SK-N-SH (cell line): ENCODE measurements at regions not wholly inside any gene's neighbourhood (a gene's known extent, or its start where the extent isn't known, plus 50 kb on each side); places are given as distances from the start of the nearest gene placed in this dataset.

Experiments used
- CTCF ChIA-PET: fragments of 300-600, 350-600 bp; formaldehyde crosslinking; extraction: SDS; loops from one replicate; lab custom pipeline; 2021; lab: Yijun Ruan, JAX
- POLR2A ChIA-PET: fragments of 350-600 bp; sonication (Branson Sonifier 250); formaldehyde crosslinking; extraction: SDS; loops from one replicate; lab custom pipeline; 2020; ENCODE audit warnings: antibody characterized with exemption, inconsistent platforms; lab: Yijun Ruan, JAX
- DNase-seq: peaks from one replicate; pipeline ENCODE4 v3.0.0; 2012
- H2AFZ ChIP-seq: fragments of 200-600 bp; sonication (generic); 2 replicates; pipeline ENCODE4 v1.8.1; 2016; ENCODE audit warnings: antibody characterized with exemption, mild to moderate bottlenecking, low read depth
- H3F3A ChIP-seq: fragments of 200-600 bp; sonication (generic); replicated peaks from 2 replicates; pipeline ENCODE3; 2016; ENCODE audit warnings: antibody characterized with exemption, mild to moderate bottlenecking; ENCODE audit not compliant: insufficient read depth
- H3K27ac ChIP-seq, 2 experiments: fragments of 200-500 bp in 1 of 2; fragments of 200-600 bp in 1 of 2; sonication (Bioruptor generic) in 1 of 2; sonication (generic), shearing (Covaris generic) in 1 of 2; 2 replicates each; pipeline versions ENCODE4 v1.5.1 to v1.6.1; 2014 to 2016; ENCODE audit warnings: low read depth in 2 of 2, inconsistent platforms in 1 of 2, low read length in 1 of 2, mild to moderate bottlenecking in 1 of 2, mixed read lengths in 1 of 2
- H3K27me3 ChIP-seq: fragments of 200-600 bp; sonication (generic), shearing (Covaris generic); 2 replicates; pipeline ENCODE4 v1.6.1; 2016; ENCODE audit warnings: mixed run types; ENCODE audit not compliant: insufficient read depth
- H3K36me3 ChIP-seq, 2 experiments: fragments of 200-500 bp in 1 of 2; fragments of 200-600 bp in 1 of 2; sonication (Bioruptor generic) in 1 of 2; sonication (generic) in 1 of 2; replicated peaks in 1 of 2; 2 replicates each; pipeline versions ENCODE3 to v1.5.1; 2014 to 2016; ENCODE audit warnings: low read length in 1 of 2, mild to moderate bottlenecking in 1 of 2; ENCODE audit not compliant: insufficient read depth in 2 of 2, control insufficient read depth in 1 of 2
- H3K4me1 ChIP-seq, 2 experiments: fragments of 200-500 bp in 1 of 2; fragments of 200-600 bp in 1 of 2; sonication (Bioruptor generic) in 1 of 2; sonication (generic), shearing (Covaris generic) in 1 of 2; 2 replicates each; pipeline versions ENCODE4 v1.5.1 to v1.6.1; 2014 to 2016; ENCODE audit warnings: low read depth in 1 of 2, low read length in 1 of 2, mixed run types in 1 of 2; ENCODE audit not compliant: insufficient read depth in 2 of 2, control insufficient read depth in 1 of 2
- H3K4me2 ChIP-seq: fragments of 200-600 bp; sonication (generic), shearing (Covaris generic); 2 replicates; pipeline ENCODE4 v1.6.1; 2017; ENCODE audit warnings: mixed run types
- H3K4me3 ChIP-seq, 2 experiments: fragments of 200-500 bp in 1 of 2; fragments of 200-600 bp in 1 of 2; sonication (Bioruptor generic) in 1 of 2; sonication (generic), shearing (Covaris generic) in 1 of 2; 2 replicates each; pipeline versions ENCODE4 v1.5.1 to v1.8.1; 2014 to 2016; ENCODE audit warnings: low read depth in 2 of 2, inconsistent platforms in 1 of 2, low read length in 1 of 2, mild to moderate bottlenecking in 1 of 2, mixed read lengths in 1 of 2, moderate library complexity in 1 of 2
- H3K79me2 ChIP-seq: fragments of 200-600 bp; sonication (generic); 2 replicates; pipeline ENCODE4 v1.8.1; 2017; ENCODE audit warnings: mild to moderate bottlenecking; ENCODE audit not compliant: insufficient read depth
- H3K9ac ChIP-seq: fragments of 200-600 bp; sonication (generic); 2 replicates; pipeline ENCODE4 v1.6.1; 2017; ENCODE audit warnings: mixed run types
- H3K9me2 ChIP-seq: fragments of 200-600 bp; sonication (generic); 2 replicates; pipeline ENCODE4 v1.6.1; 2017; ENCODE audit warnings: mixed run types
- H3K9me3 ChIP-seq: fragments of 200-600 bp; sonication (generic); 2 replicates; pipeline ENCODE4 v1.6.1; 2017; ENCODE audit warnings: mixed run types, mild to moderate bottlenecking, moderate library complexity
- H4K20me1 ChIP-seq: fragments of 200-600 bp; sonication (generic); 2 replicates; pipeline ENCODE4 v1.6.1; 2017; ENCODE audit warnings: mild to moderate bottlenecking, mixed run types; ENCODE audit not compliant: insufficient read depth
- ELF1 ChIP-seq: IDR thresholded peaks from 2 replicates; pipeline ENCODE4 v1.4.0; 2012
- EP300 ChIP-seq, 2 experiments: IDR thresholded peaks; 2 replicates each; pipeline versions ENCODE4 v1.4.0 to v1.6.1; 2012; ENCODE audit warnings: borderline replicate concordance in 1 of 2, low read depth in 1 of 2, low read length in 1 of 2
- FOSL2 ChIP-seq: IDR thresholded peaks from 2 replicates; pipeline ENCODE4 v1.4.0; 2012; ENCODE audit warnings: low read depth, mild to moderate bottlenecking, moderate library complexity, borderline replicate concordance
- FOXJ3 ChIP-seq: sonication (generic); formaldehyde crosslinking; IDR thresholded peaks from 2 replicates; pipeline ENCODE4 v1.5.1; 2020; ENCODE audit warnings: mild to moderate bottlenecking, missing genetic modification reagents
- FOXM1 ChIP-seq: IDR thresholded peaks from 2 replicates; pipeline ENCODE4 v1.4.0; 2012; ENCODE audit warnings: low read depth, mild to moderate bottlenecking
- GATA2 ChIP-seq: sonication (generic); formaldehyde crosslinking; IDR thresholded peaks from 2 replicates; pipeline ENCODE4 v1.5.0; 2020; ENCODE audit warnings: mild to moderate bottlenecking, missing genetic modification reagents
- JUND ChIP-seq: IDR thresholded peaks from 2 replicates; pipeline ENCODE4 v1.4.0; 2012
- NFIC ChIP-seq: IDR thresholded peaks from 2 replicates; pipeline ENCODE4 v1.4.0; 2012; ENCODE audit warnings: borderline replicate concordance
- NRF1 ChIP-seq: IDR thresholded peaks from 2 replicates; pipeline ENCODE4 v1.6.1; 2012; ENCODE audit warnings: low read depth, mild to moderate bottlenecking, low read length
- POLR2AphosphoS5 ChIP-seq: IDR thresholded peaks from 2 replicates; pipeline ENCODE4 v1.6.1; 2012; ENCODE audit warnings: low read depth, low read length
- RCOR1 ChIP-seq: fragments of 150-350 bp; IDR thresholded peaks from 2 replicates; pipeline ENCODE4 v1.6.1; 2017; ENCODE audit warnings: antibody characterized with exemption, low read length
- RFX5 ChIP-seq: IDR thresholded peaks from 2 replicates; pipeline ENCODE4 v1.6.1; 2012; ENCODE audit warnings: mild to moderate bottlenecking, improper control_type of control experiment, low read length
- RXRA ChIP-seq: IDR thresholded peaks from 2 replicates; pipeline ENCODE4 v1.4.0; 2012; ENCODE audit warnings: low read depth, mild to moderate bottlenecking, borderline replicate concordance
- SIN3A ChIP-seq: IDR thresholded peaks from 2 replicates; pipeline ENCODE4 v1.6.1; 2012; ENCODE audit warnings: low read depth, mild to moderate bottlenecking, low read length, moderate library complexity, borderline replicate concordance
- SMC3 ChIP-seq: IDR thresholded peaks from 2 replicates; pipeline ENCODE4 v1.6.1; 2012; ENCODE audit warnings: low read depth, low read length, improper control_type of control experiment
- TEAD4 ChIP-seq: IDR thresholded peaks from 2 replicates; pipeline ENCODE4 v1.4.0; 2012; ENCODE audit warnings: mild to moderate bottlenecking, borderline replicate concordance; ENCODE audit not compliant: insufficient read depth
- YY1 ChIP-seq: IDR thresholded peaks from 2 replicates; pipeline ENCODE4 v1.4.0; 2012; ENCODE audit warnings: low read depth, mild to moderate bottlenecking
- WGBS: methylation state at CpG from one replicate; pipeline ENCODE4 v1.1.6; 2017; ENCODE audit warnings: low lambda C conversion rate; 5-methylcytosine and 5-hydroxymethylcytosine counted together
- TF ChIP-seq, protein P1 (sequence below): IDR thresholded peaks from 2 replicates; pipeline ENCODE4 v1.4.0; 2012; ENCODE audit warnings: low read depth, borderline replicate concordance
- TF ChIP-seq, protein P2 (sequence below): fragments of 200-600 bp; sonication (generic); IDR thresholded peaks from 2 replicates; pipeline ENCODE4 v1.6.1; 2017; ENCODE audit warnings: antibody characterized with exemption, mild to moderate bottlenecking, moderate library complexity
- TF ChIP-seq, protein P3 (sequence below): IDR thresholded peaks from 2 replicates; pipeline ENCODE4 v1.6.1; 2012; ENCODE audit warnings: mild to moderate bottlenecking, low read depth, low read length, moderate library complexity
- TF ChIP-seq, protein P4 (sequence below): fragments of 150-350 bp; IDR thresholded peaks from 2 replicates; pipeline ENCODE4 v1.6.1; 2017; ENCODE audit warnings: antibody characterized with exemption, low read length, low read depth, borderline replicate concordance
- TF ChIP-seq, protein P5 (sequence below): IDR thresholded peaks from 2 replicates; pipeline ENCODE4 v1.4.0; 2012; ENCODE audit warnings: low read depth

DNA sequence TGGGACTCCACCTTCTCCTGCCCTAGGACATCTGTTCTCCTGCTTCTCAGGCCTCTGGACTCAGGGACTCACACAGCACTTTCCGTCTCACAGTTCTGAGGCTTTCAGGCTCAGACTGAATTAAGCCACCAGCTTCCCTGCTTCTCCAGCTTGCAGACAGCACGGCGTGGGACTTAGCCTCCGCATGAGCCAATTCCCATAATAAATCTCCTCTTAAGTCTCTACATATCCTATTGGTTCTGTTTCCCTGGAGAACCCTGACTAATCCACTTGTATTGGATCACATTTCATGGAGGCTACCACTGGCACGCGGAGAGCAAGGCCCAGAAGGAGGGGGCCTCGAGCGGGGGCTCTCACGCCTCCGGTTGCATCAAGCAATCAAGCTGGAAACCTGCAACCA is 1313.6 kb downstream of the TBC1D22A start:
- no peaks in the 10 kb centered on the region for H4K20me1 ChIP-seq
- no peaks in the 10 kb centered on the region for H3K9me2 ChIP-seq
- H3K9ac ChIP-seq = no peak overlapping the region
- TF ChIP-seq GATA2 (CRISPR knock-in tag) = no peak
- no peak for TF ChIP-seq NRF1
- TF ChIP-seq, protein P1, sequence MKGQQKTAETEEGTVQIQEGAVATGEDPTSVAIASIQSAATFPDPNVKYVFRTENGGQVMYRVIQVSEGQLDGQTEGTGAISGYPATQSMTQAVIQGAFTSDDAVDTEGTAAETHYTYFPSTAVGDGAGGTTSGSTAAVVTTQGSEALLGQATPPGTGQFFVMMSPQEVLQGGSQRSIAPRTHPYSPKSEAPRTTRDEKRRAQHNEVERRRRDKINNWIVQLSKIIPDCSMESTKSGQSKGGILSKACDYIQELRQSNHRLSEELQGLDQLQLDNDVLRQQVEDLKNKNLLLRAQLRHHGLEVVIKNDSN = no peak
- H3F3A ChIP-seq = no peaks in the 10 kb centered on the region
- H3K4me3 ChIP-seq = no peak overlapping the region
- H3K79me2 ChIP-seq = no peaks in the 10 kb centered on the region
- no peak overlapping the region for H2AFZ ChIP-seq
- H3K36me3 ChIP-seq = no peaks in the 10 kb centered on the region
- no peak for DNase-seq
- CTCF ChIA-PET = no interaction called here
- no peaks in the 10 kb centered on the region for H3K4me1 ChIP-seq
- POLR2A ChIA-PET = no interaction called here
- H3K27ac ChIP-seq = no peak overlapping the region
- H3K27me3 ChIP-seq = no peaks in the 10 kb centered on the region
- no peak overlapping the region for H3K4me2 ChIP-seq
- no peaks in the 10 kb centered on the region for H3K9me3 ChIP-seq
- WGBS = 15% methylated on average over 10 of the region's 10 CpGs

DNA sequence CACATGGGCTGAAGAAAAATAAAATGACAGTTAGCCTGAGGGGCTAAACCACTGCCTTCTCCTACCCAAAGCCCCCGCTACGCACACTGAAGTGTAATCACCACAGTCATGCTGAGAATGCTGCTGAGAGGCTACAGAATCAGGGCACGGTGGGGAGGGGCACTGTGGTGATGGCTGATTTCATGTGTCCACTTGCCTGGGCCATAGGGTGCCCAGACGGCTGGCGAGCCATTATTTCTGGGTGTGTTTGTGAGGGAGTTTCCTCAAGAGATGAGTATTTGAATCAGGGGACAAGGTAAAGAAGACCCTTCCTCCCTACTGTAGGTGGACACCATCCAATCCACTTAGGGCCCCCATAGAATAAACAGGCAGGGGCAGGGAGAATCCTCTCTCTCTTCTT is 1313.2 kb downstream of the TBC1D22A start:
- Histone ChIP-seq H3K4me2 (no peak overlapping the region), H3K27me3 (no peaks in the 10 kb centered on the region), H3K4me3 (no peak overlapping the region), H3K79me2 (no peaks in the 10 kb centered on the region), H3K9ac (no peak overlapping the region), H3K36me3 (no peaks in the 10 kb centered on the region), H4K20me1 (no peaks in the 10 kb centered on the region), H3K9me2 (no peaks in the 10 kb centered on the region), H2AFZ (no peak overlapping the region), H3K9me3 (no peaks in the 10 kb centered on the region), H3K4me1 (no peaks in the 10 kb centered on the region), H3F3A (no peaks in the 10 kb centered on the region), H3K27ac (no peak overlapping the region)
- TF ChIP-seq SMC3 (no peak), POLR2AphosphoS5 (no peak), RFX5 (no peak), FOXM1 (no peak), ELF1 (no peak), RXRA (no peak), YY1 (no peak), NFIC (no peak), SIN3A (no peak), EP300 (IDR thresholded peaks at IDR 0.05; ENCODE audit: borderline replicate concordance in 1 of 2, low read depth in 1 of 2, low read length in 1 of 2) (no peak), JUND (no peak), FOXJ3 (CRISPR knock-in tag) (no peak), FOSL2 (no peak), TEAD4 (no peak), RCOR1 (no peak)
- TF ChIP-seq, protein P1 = no peak
- TF ChIP-seq, protein P2, sequence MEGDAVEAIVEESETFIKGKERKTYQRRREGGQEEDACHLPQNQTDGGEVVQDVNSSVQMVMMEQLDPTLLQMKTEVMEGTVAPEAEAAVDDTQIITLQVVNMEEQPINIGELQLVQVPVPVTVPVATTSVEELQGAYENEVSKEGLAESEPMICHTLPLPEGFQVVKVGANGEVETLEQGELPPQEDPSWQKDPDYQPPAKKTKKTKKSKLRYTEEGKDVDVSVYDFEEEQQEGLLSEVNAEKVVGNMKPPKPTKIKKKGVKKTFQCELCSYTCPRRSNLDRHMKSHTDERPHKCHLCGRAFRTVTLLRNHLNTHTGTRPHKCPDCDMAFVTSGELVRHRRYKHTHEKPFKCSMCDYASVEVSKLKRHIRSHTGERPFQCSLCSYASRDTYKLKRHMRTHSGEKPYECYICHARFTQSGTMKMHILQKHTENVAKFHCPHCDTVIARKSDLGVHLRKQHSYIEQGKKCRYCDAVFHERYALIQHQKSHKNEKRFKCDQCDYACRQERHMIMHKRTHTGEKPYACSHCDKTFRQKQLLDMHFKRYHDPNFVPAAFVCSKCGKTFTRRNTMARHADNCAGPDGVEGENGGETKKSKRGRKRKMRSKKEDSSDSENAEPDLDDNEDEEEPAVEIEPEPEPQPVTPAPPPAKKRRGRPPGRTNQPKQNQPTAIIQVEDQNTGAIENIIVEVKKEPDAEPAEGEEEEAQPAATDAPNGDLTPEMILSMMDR = no peak
- TF ChIP-seq, protein P3, sequence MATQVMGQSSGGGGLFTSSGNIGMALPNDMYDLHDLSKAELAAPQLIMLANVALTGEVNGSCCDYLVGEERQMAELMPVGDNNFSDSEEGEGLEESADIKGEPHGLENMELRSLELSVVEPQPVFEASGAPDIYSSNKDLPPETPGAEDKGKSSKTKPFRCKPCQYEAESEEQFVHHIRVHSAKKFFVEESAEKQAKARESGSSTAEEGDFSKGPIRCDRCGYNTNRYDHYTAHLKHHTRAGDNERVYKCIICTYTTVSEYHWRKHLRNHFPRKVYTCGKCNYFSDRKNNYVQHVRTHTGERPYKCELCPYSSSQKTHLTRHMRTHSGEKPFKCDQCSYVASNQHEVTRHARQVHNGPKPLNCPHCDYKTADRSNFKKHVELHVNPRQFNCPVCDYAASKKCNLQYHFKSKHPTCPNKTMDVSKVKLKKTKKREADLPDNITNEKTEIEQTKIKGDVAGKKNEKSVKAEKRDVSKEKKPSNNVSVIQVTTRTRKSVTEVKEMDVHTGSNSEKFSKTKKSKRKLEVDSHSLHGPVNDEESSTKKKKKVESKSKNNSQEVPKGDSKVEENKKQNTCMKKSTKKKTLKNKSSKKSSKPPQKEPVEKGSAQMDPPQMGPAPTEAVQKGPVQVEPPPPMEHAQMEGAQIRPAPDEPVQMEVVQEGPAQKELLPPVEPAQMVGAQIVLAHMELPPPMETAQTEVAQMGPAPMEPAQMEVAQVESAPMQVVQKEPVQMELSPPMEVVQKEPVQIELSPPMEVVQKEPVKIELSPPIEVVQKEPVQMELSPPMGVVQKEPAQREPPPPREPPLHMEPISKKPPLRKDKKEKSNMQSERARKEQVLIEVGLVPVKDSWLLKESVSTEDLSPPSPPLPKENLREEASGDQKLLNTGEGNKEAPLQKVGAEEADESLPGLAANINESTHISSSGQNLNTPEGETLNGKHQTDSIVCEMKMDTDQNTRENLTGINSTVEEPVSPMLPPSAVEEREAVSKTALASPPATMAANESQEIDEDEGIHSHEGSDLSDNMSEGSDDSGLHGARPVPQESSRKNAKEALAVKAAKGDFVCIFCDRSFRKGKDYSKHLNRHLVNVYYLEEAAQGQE = no peak
- TF ChIP-seq, protein P4, sequence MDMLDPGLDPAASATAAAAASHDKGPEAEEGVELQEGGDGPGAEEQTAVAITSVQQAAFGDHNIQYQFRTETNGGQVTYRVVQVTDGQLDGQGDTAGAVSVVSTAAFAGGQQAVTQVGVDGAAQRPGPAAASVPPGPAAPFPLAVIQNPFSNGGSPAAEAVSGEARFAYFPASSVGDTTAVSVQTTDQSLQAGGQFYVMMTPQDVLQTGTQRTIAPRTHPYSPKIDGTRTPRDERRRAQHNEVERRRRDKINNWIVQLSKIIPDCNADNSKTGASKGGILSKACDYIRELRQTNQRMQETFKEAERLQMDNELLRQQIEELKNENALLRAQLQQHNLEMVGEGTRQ = no peak
- TF ChIP-seq, protein P5, sequence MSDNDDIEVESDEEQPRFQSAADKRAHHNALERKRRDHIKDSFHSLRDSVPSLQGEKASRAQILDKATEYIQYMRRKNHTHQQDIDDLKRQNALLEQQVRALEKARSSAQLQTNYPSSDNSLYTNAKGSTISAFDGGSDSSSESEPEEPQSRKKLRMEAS = no peak
- WGBS = 9% methylated on average over 5 of the region's 5 CpGs
- POLR2A ChIA-PET = no interaction called here
- CTCF ChIA-PET = no interaction called here
- no peak for DNase-seq
